Suppressor macrophage treated with lipopolysaccharide for 1 hour (primary cell): ENCODE measurements at regions not wholly inside any gene's neighbourhood (a gene's known extent, or its start where the extent isn't known, plus 50 kb on each side); places are given as distances from the start of the nearest gene placed in this dataset.

Experiments used
- DNase-seq, 3 donors: peaks; one replicate each; pipeline ENCODE4 v3.0.0-alpha.2; 2020 to 2022

- no peak for DNase-seq
These were observed 57.0 kb upstream of the TARBP1 start for GRCh38 chr1:234535763-234536515.

GRCh38 chr1:234535218-234535617, 56.2 kb upstream of the TARBP1 start:
- no peak for DNase-seq

GRCh38 chr1:234533975-234534876, 55.2 kb upstream of the TARBP1 start:
- DNase-seq, result peak in 1 of 3 donors; percentile 32

GRCh38 chr1:234533034-234533891, 54.3 kb upstream of the TARBP1 start:
- peak; percentile 65 to 91 (median 81) for DNase-seq

- peak; percentile 81 to 94 (median 93) for DNase-seq
These were observed 53.5 kb upstream of the TARBP1 start for GRCh38 chr1:234532503-234532922.

- DNase-seq, result no peak
These were observed 52.2 kb upstream of the TARBP1 start for GRCh38 chr1:234531151-234531635.

- DNase-seq, result no peak
These were observed 51.7 kb upstream of the TARBP1 start for GRCh38 chr1:234530672-234531071.

- no peak for DNase-seq
These were observed 50.9 kb upstream of the TARBP1 start for GRCh38 chr1:234529950-234530237.

- DNase-seq, result peak; percentile 46 to 65 (median 59)
These were observed 50.3 kb upstream of the TARBP1 start for GRCh38 chr1:234529095-234529949.
